Non-pigmented ciliary epithelial cell (primary cell): ENCODE measurements at regions not wholly inside any gene's neighbourhood (a gene's known extent, or its start where the extent isn't known, plus 50 kb on each side); places are given as distances from the start of the nearest gene placed in this dataset.

Experiments
- DNase-seq: peaks from one replicate; pipeline ENCODE4 v3.0.0-alpha.2; 2010; ENCODE audit warnings: low read depth

- DNase-seq: no peak
Measured at GRCh38 chr10:113259576-113260226, 293.2 kb upstream of the HABP2 start.

- DNase-seq: no peak
Measured at GRCh38 chr10:113261161-113261560, 291.7 kb upstream of the HABP2 start.

- no peak for DNase-seq
Measured at GRCh38 chr10:113261611-113262091, 291.2 kb upstream of the HABP2 start.

- no peak for DNase-seq
Measured at GRCh38 chr10:113263056-113263455, 289.8 kb upstream of the HABP2 start.

DNA sequence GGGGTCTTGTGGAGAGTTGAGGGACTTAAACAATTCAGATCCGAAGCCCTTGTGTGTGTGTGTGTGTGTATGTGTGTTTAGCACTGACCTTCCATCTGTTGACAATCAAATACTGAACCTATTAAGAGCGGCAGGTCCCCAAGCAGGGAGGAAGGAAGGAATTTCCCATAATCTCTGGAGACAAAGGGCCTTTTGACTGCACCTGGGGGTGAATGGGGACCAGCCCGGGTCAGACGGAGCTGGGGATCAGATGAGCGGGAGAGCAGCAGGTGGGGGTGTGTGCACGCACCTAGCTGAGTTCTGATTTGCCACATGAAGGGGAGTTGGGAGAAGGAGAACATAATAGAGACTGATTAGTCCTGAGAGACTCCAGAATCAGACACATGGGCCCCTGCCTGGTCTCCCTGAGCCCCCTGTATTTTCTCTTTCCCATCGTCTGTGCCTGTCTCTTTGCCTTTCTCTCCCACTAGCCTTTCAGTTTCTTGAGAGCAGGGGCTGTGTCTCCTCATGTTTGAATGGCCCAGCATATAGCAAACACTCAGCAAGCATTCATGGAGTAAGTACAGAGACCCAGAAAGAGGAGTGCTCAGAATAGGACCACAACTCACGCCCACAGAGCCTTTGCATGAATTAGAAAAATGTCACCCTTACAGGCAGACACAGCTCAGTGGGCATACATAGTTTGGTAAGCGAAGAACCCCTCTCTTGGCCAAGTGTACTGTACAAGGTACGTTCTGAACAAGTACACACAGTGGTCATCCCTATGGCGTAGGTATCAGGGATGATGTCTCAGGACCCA lies 288.3 kb upstream of the HABP2 start:
- DNase-seq: no peak

DNA sequence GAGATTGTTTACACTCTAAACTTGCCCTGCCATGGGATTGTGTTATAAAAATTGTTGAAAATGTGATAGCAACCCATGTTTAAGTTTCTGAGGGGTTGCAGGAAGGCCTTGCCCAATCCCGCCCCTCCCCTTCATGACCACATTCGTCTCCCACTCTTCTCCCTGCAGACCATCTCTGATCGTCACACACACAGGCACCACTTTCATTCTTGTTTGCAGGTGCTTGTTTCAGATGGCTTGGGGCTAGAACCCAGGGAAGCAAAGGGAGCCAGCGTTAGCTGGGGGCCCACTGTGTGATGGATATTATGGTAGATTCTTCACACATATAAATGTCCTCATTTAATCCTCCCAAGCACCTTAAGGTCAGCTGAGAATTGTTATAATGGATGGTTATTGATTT lies 286.7 kb upstream of the HABP2 start:
- DNase-seq: no peak

DNA sequence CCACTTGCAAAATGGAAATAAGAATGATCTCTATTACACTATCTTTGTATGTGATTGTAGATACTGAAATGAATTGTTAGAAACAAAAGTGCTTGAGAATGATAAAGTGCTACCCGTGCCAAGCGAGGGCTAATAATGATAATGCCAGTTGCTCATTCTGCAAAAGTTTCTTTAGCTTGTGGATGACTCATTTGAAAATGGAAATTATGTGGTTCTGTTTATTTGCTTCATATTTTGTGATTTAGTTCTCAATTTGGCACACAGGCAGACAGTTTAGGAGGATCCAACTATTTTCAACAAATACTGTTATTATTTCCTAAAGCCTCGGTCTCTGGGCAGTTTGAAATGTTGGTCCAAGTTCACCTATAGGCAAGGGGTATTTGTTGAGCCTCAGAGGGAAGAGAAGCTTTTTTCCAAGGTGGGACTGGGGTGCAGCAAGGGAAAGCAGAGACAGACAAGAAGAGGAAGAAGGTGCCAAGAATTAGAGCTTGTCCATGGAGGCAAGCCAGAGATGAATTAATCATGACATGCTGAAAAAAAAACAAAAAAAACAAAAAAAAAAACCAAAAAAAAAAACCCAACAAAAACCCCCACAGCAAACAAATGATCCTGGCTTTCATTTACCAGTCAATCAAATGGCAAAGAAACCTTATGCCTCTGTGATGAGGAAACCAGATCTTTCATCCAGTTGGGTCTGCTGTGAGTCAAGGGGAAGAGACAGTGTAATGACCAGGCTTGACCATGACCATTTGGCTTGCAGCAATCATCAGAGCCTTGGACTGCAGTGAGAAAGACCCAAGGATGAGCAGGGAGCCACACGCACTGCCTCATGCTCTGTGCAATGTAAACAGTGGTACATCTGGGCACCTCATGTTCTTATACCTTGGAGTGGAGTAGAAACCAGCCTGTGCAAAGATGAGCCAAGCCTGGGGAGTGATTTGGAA lies 285.0 kb upstream of the HABP2 start:
- DNase-seq: no peak

DNA sequence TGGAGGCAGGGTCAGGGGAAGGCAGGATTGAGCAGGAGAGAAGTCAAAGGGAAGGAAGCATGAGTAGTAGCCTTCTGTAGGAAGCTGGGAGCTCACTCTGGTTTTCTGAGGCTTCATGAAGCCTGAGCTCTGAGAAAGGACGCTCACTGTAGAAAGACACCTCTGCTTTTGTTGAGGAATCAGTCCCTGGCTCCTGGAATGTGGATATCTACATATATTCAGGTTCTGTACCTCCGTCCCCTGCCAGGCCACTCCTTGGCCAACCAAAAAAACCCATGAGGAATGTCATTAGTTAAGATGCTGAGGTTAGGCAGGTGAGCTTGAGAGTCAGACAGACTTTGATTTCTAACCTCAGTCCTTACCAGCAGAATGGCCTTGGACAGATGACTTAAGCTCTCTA lies 283.5 kb upstream of the HABP2 start:
- no peak for DNase-seq

DNA sequence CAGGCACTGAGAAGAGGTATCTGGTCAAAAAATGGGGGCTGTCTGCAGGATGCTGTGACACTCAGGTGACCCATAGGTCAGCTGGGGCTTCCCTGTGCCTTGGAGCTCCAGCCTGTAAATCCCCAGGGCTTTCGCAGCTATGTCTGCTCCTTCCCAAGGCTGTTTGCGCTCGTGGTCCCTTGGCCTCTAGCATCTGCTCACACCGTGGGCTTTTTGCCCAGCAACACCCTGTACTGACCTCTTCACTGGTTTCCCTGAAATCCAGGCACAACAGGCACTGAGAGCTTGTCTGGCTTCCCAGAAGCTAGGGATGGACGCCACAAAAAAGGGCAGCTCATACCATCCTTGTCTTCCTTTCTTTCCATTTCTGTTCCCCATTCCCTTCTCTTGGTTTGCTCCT lies 280.3 kb upstream of the HABP2 start:
- DNase-seq: no peak

GRCh38 chr10:113273181-113274163 lies 279.4 kb upstream of the HABP2 start:
- no peak for DNase-seq

- no peak for DNase-seq
Measured at GRCh38 chr10:113274176-113274829, 278.6 kb upstream of the HABP2 start.

GRCh38 chr10:113278221-113278620 lies 274.6 kb upstream of the HABP2 start:
- DNase-seq: no peak

DNA sequence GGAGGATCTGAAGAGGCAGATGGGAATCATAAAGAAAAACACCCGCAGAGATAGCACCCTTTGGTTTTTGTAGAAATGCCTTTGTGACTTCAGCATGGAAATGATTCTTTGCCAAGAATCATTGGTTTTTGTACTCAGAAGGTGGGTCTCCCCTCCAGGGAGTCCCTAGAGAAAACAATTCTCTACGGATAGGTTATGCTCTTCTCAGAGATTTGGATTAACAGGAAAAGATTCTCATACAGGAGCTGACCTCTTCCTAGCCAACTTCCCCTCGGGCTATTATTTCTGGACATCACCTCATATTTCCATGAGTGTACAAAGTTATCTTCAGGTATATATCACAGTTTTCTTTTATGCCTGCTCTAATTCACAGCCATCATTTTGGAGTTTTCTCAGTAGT lies 274.2 kb upstream of the HABP2 start:
- no peak for DNase-seq

DNA sequence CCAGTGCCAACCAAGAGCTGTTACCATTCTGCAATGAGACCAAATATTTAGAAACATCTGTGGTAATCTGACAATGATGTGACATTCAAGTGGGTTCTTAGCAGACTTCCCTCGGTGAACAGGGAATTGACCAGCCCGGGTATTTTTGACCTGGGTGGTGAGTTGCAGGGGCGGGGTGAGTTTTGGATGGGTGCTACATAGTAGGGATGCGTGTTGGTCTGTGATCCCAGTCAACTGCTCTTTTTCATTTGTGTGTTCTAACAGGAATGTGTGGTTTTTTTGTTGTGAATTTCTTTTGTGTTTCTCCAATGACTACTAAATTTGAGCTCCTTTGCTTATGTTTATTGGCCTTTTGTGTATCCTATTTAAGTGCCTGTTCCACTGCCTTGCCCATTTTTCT lies 273.6 kb upstream of the HABP2 start:
- no peak for DNase-seq

- DNase-seq: no peak
Measured at GRCh38 chr10:113282564-113282963, 270.3 kb upstream of the HABP2 start.

DNA sequence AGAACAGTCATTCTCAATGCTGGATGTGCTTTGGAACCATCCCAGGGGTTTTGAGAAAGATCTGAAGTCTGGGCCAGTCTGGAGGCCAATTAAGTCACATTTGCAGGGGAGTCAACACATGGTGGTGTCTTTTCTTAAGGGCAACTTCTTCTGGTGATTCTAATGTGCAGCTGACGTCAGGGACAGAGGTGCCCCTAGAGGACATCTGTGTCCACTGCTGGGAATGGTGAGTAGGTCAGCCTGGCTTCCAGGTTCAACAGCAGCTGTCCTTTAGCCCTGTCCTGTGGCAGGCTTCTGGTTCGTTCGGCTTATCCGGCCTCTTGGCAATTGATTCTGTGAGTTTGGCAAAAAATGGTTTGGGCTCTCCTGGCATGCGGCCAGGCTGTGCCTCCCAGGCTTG lies 269.7 kb upstream of the HABP2 start:
- DNase-seq: no peak

- DNase-seq: no peak
Measured at GRCh38 chr10:113284635-113285034, 268.2 kb upstream of the HABP2 start.

- no peak for DNase-seq
Measured at GRCh38 chr10:113285305-113285704, 267.5 kb upstream of the HABP2 start.

DNA sequence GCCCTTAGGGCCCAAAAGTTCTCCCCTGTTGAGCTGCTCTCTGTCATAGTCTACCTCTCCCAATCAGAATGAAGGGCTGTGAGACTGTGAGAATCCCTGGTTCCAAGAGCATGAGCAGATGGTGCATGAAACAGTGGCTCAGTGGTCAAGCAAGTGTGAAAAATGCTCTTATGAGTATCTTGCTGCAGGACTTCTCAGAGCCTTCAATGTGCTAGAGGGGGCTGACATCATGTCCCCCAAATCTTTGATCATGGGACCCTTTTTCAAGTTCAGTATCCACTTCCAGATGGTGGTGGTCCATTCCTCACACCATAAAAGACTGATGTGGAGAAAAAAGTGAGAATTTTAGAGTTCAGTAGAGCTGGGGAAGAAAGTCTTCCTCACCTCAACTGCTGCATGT lies 265.3 kb upstream of the HABP2 start:
- no peak for DNase-seq

DNA sequence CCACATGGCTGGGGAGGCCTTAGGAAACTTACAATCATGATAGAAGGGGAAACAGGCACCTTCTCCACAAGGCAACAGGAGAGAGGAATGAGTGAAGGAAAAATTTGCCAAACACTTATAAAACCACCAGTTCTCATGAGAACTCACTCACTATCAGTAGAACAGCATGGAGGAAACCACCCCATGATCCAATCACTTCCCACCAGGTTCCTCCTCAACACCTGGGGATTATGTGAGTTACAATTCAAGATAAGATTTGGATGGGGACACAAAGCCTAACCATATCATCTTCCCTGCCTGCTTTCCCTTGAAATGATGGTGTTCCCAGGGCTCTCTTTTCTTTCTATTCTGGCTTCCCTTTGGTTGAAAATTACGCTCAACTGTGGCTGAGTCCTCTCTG lies 262.7 kb upstream of the HABP2 start:
- DNase-seq: no peak

DNA sequence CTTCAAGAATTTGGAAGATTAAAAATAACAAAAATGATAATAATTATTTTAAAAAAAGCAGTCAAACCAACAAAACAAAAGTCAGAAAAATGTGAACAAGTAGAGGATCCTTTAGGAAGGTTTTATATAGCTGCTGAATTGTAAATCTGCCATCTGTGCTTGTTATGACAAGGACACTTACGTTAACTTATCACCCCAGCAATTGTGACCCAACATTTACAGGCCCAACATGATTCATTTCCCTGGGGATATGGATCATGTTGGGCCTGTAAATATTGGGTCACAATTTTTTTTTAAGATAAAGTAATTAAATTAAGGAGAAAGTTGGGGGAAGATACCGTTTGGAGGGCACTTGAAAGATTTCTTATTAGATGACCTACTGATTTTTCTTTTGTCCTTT lies 261.4 kb upstream of the HABP2 start:
- no peak for DNase-seq
